NOMO-1 treated with dmso at 0.1 percent for 144 hours (cell line): ENCODE measurements at regions not wholly inside any gene's neighbourhood (a gene's known extent, or its start where the extent isn't known, plus 50 kb on each side); places are given as distances from the start of the nearest gene placed in this dataset.
"Not testable (repeated sequence)": the region's sequence is repeated elsewhere in the genome, so short reads cannot be mapped to it uniquely, and the experiment has no call there.

Source experiments
- DNase-seq: peaks from one replicate; lab custom pipeline; 2025; ENCODE audit not compliant: unreplicated experiment; lab: John Stamatoyannopoulos, UW

DNA sequence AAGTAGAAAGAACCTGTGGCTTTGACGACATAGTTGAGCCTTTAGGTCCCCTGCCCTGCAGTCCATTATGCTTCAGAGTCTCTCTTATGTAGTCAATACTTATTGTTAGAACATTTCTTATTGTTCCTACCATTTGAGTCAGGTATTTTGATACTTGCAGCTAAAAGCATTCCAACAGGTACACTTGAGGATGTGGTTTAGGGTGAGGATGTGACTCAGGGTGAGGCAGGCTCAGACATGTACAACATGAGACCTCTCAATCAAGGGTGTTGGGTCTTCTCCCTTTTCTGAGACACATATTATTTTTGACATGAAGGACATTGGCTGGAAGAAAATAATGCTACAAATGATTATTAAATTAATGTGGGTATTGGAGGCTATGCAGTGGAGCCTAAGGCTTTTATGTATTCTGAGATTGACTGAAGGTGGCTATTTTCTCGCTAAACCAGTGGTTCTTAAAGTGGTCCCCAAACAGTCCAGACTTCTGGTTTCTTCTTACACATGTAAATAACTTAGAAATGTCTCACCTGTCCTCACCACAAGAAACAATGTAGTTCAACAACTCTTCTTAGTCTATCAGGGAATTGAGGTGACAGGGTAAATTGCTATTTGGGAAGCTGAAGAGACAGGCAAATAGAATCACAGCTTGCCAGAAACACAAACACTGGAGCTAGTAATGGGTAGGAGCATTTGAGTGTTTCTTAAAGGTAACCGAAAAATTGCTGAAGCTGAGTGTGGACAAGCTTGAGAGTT is 135.5 kb upstream of the ZPLD1 start:
- DNase-seq = no peak

DNA sequence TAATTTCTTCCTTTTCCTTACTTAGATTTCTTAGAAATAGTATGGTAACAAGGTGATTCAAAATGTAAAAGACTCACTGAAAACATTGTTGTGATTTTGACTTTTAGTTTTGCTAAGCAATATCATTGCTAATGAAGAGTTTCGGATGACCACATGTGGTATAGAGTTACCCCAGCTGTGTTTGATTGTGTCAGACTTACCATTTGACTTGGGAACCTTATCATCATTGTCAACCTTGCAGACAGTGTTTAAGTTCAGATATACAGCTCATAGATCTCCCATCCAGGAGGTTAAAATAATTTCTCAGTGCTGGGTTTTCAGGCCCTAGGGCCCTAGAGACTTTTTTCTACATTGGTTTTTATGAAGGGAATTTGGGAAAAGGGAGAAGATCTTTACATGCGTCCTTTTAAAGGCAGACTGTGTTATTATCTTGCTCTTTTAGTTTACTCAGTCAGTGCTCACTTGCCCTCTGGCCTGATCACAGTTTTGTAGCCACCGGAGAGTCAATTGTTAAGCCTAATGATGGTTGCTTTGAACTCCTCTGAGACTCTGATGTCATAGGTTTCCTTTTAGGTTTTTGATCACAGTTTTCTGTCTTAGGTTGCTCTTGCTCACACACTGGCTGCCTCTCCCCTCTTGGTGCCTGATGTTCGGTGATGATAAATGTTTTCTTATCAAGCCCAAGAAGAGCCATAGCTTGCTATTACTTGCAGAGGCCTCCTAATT is 133.5 kb upstream of the ZPLD1 start:
- DNase-seq = no peak

DNA sequence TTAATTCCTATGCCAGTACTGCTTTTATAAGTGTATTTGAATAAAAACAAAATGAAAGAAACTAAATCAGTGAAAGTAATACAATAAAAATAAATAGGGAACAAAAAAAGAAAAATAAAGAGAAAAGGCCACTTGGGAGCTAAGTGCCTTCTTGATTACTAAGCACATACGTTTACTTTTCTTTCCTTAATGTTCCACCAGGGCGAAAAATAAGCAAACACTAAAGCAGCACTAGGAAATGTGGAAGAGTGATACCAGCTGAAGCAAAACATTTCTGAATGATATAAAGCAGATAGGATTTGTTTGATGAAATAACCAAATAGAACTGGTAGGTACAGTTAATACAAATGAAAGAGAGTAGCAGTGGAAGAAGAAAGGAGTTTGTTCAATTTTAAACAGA is 132.8 kb upstream of the ZPLD1 start:
- no peak for DNase-seq

DNA sequence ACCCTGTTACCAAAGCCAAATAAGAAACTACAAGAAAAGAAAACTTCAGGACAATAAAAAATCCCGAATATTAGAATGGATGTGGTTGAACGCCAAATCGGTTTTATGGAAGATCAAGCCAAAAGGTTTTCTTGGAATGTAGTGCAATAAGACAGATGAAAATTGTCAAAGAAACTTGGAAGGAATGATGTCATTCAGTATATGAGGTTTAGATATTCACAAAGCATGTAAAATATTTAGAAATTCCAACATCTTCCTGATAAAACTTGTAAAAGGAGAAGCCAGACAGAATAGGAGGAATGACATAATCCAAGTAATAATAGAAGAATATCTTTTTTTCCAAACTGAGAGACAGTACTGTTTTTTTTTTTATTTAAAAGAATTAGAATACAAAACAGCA is 130.3 kb upstream of the ZPLD1 start:
- no peak for DNase-seq

DNA sequence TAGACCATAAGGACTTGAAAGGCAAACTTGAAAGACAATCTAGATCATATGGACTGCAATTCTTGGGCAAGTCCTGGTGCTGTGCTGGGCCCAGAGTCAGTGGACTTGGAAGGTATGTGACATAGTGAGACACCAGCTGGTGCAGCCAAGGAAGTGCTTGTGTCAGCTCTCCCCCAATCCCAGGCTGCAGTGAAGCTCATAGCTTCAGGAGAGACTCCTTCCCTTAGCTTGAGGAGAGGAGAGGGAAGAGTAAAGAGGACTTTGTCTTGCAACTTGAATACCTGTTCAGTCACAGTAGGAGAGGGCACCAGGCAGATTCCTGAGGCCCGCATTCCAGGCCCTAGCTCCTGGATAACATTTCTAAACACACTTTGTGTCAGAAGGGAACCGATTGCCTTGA is 127.4 kb upstream of the ZPLD1 start:
- no peak for DNase-seq

DNA sequence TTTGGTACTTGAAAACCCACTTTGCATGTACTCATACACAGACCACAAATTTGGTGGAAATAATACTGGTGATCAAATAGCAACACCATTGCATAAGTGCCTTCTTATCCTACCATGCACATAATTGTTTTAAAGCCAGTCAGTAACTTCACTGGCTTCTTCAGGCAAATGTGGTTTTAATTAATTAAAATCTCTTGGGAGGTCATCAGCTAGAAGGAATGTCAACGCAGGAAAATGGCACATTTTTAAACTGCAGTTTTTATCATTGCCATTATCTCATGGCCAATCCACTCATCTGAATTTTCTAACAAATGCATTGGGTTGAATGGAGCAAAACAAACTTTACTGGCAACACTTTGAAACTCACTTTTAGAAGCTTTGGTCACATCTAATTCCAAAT is 105.7 kb upstream of the ZPLD1 start:
- no peak for DNase-seq

DNA sequence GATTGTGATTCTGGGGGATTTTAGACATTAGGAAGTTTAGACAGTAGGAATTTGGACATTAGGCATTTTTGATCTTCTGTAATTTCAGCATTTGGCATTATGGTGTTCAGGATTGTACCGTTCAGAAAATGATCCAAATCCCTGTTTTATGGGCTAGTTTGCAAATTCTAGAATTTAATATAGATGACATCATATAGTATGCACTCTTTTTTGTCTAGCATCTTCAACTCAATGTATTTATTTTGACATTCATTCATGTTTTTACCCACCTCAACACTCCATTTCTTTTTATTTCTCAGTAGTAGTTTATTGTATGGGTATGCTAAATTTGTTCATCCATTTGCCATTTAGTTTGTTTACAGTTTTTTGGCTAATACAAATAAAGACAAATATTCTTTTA is 105.3 kb upstream of the ZPLD1 start:
- no peak for DNase-seq

DNA sequence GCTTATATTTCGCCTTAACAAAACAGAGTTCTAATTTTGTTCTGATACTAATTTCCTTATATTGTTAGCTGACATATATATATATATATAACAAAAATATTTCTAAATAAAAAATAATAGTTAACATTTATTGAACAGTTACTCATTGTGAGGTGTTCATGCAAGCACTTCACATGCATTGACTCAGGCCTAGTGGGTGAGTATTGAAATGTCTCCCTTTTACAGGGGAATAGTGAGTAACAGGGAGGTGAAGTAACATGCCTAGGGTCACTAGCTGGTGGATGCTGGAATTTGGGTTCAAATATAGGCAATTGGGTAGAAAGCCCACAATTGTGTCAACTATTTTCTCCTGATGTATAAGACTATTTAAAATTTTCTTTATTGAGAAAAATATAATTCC is 102.6 kb upstream of the ZPLD1 start:
- no peak for DNase-seq

DNA sequence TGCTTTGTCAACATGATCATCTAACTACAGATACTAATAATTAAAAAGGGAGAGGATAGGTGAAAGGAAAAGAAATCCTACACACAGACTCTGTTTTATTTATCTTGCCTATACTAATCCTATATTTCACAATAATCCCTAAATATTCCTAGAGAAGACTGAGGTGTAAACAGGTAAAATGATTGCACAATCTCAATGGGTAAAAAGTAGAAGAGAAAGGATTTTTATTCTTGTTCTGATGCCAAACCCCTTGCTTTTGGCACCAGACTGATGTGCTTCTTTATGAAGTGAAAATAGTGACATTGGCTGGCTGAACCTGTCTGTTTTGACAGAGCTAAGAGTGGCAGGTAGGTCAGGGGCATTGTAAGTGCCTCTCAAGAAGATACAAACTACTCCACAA is 101.9 kb upstream of the ZPLD1 start:
- DNase-seq = no peak

DNA sequence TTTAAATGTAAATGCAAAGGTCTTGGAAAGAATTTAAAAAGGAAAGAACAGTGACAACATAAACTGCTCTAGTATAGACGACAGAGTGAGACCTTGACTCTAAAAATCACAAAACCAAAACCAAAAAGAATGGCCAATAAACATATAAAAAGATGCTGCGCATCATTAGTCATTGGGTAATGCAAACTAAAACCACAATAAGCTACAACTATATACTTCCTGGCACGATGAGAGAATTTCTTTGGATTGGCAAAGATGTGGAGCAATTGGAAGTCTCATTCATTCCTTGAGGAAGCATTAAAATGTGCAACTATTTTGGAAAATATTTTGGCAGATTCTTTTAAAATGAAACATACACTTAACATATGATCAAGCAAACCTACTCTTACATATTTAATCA is 98.7 kb upstream of the ZPLD1 start:
- no peak for DNase-seq

DNA sequence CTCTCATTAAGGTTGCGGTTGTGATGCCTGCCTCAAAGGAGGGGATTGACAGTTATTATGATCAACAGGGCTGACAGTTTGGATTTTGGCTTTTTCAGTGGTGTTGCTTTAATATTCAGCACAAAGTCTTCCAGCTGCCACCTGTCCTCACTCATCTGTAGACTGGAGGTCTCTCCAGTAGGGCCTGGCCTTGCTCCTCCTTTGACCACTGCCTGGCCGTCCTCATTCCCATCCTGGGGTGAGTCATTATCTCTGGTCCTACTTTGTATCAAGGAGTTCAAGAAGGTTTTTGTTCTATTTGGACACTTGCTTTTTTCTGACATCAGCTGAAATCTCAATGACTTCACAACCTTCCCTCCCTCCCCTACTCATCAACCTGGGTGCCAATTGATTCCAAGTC is 95.1 kb upstream of the ZPLD1 start:
- DNase-seq = no peak

DNA sequence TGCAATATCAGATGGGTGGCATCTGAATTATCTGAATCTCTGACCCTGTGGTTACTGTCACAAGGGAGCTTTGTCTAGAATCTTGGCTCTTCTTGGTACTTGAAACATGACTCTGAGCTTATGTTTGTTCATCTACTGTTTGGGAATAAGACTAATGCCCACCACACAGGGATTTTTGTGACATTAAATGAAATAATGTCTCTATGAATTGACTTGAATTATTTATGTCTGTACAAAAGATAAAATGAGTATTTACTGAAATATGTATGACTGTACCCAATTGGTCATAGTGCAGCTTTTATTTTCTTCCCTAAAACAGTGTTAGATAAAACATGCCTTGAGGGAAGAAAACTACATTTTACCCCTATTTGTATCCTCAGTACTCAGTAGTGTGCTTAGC is 87.9 kb upstream of the ZPLD1 start:
- no peak for DNase-seq

DNA sequence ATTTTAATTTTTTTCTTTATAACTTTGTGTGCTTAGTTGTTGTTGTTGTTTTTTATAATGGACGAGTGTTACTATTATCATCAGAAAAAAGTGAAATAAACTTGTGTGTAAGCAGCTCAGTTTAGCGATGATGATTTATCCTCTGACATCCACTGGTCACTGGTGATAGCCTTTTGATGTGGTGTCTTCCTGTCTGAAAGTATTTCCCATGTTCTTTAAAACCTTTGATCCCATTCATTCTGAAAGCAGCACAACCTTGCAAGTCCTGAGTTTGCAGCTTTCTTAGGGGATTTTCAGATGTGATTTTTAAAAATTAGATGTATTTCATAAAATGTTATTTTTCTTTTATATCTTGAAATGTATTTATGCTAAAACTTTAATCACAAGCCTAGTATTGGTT is 85.9 kb upstream of the ZPLD1 start:
- no peak for DNase-seq

DNA sequence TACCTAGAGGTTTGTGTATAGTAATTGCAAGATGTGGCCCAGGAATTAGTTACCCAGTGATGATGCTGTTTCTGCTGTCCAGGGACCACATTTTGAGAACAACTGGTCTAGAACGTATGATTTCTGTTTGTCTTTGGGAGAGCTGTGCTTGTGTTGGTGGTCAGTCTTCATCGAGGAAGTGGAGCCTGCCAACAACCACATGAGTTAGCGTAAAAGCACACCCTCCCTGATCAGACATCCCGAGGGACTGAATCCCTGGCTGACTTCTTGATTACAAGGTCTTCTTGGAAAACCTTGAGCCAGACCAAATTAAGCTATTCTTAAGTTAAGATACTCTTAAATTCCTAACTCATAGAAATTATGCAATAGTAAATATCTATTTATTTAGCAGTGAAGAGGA is 81.7 kb upstream of the ZPLD1 start:
- DNase-seq = no peak

DNA sequence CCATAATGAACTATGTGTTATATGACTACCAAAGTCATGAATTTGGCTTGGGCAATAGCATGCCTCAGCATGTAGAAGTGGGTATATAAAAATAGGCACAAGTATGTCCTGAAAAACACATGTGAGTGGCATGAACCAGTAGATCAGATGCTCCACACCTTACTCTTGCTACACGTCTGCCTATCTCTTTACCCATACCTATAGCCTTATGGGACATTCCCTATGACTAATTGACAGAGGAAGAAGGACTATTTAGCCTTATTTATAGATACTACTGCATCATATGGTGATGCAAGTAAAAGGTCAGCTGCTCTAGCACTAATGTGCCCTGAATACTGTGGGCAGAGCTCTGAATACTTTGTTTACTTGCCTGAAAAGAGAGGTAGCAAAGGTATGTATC is 81.0 kb upstream of the ZPLD1 start:
- DNase-seq = no peak

DNA sequence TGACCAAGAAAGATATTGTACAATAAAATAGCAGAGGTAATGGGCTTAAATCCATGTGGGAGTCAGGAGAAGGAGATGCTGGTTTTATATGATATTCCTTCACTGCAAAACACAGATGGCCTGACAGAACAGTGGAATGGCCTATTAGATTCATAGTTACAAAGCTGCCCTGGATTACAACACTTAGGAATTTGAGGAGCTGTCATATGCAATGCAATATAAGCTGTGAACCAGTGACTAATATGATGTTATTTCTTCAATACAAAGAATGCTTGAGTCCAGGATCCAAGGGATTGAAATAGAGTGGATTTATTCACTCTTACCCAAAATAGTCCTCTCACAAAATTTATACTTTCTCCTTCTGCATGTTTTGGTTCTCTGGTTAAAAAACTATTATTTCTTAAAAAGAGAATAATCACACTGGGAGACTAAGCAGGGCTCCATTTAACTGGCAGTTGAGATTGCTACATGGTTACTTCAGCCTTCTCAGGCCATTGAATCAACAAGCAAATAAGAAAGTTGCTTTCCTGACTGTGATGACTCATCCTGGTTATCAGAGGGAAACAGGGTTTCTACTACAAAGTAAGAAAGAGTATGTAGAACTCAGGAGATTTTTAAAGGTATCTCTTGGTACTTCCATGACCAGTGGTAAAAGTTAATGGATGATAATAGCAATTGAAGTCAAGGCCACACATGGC is 79.8 kb upstream of the ZPLD1 start:
- DNase-seq = no peak

DNA sequence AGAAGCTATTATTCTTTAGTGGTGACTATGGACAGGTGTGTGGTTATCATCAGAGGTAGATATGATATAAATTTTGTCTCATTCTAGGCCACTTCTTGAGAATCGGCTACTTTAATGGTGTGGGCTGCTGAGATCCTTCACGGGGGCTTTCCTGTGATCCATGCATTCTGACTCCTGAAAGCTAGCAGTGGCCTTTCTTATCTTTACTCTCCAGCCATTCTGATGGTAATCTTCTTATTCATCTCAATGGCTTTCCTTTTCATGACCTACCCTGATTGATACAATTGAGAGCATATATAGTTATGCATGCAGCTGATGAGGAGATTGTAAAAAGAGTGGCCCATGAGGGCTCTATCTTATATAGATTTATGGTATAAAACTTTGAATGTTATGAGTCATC is 78.3 kb upstream of the ZPLD1 start:
- no peak for DNase-seq

DNA sequence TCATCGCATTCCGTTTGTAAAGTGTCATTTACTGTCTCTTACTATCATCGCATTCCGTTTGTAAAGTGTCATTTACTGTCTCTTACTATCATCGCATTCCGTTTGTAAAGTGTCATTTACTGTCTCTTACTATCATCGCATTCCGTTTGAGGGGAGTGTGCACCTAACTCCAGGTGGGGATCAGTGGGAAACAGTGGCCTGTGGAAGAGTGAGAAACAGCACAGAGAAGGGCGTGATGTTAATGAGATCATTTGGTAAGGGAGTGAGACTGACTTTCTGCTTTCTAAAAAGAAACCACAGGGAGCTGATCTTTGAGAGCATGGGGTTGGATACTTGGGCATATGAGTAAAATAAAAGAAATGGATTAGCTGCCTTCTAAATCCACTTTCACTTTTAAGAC is 77.5 kb upstream of the ZPLD1 start:
- not testable (repeated sequence) for DNase-seq

DNA sequence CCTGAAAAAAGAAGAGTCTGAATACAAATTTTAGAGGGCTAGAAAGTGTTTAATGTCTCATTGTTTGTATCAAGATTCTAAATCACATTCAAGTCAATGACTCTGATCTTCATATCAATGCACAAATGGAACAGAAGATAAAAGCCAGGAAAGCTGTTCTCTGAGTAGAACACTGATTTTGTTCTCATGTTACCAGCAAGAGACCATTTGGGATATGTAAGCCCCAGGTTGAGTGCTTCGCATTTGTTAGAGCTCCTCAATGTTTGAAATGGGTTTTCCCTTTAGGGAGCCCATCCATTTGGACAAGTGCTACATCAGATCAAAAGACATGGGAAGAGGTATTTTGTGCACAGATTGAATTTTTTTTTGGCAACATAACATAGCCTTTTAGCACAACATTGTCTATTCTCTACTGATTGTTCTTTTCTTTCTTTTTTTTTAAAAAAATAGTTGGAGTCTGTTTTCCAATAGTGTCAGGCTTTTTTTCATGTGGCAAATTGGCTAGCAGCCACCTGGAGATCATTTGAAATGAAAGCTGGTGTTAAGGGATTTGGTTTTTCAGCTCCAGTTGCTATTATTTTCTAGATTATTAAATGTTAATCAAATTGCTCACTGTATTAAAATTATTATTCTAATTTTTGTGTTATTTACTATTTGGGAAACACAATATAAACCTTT is 74.5 kb upstream of the ZPLD1 start:
- DNase-seq = no peak

DNA sequence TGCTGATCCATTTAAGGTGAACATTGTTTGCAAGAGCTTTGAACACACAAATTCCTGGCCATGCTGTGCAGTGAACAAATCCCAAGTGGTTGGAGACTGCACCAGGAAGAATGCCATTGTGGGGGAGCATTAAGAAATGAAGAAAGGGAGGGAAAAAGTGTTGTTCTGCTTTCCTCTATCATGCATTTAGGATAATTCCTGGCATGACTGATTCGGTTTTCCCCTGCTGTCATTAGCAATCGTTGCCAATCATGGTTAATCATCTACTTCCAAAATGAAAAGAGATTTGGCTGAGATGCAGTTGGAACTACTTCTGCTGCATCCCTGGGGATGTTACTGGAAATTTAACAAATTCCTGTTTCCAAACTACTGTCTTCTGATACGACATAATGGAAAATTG is 73.7 kb upstream of the ZPLD1 start:
- no peak for DNase-seq

DNA sequence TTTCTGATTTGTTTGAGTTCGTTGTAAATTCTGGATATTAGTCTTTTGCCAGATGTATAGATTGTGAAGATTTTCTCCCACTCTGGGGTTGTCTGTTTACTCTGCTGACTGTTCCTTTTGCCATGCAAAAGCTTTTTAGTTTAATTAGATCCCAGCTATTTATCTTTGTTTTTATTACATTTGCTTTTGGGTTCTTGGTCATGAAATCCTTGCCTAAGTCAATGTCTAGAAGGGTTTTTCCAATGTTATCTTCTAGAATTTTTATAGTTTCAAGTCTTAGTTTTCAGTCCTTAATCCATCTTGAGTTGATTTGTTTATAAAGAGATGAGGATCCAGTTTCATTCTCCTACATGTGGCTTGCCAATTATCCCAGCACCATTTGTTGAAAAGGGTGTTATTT is 68.7 kb upstream of the ZPLD1 start:
- not testable (repeated sequence) for DNase-seq
